ENCODE measurements at regions not wholly inside any gene's neighbourhood (a gene's known extent, or its start where the extent isn't known, plus 50 kb on each side); places are given as distances from the start of the nearest gene placed in this dataset.
A peak's percentile ranks its signal among the peaks of the same experiment; 100 is the strongest.

GRCh38 chr2:189273734-189274133 is 94.2 kb upstream of the COL5A2 start:
- ATAC-seq (ENCODE audit: low read depth) (no peak), DNase-seq (no peak)
- intact Hi-C loops (cut with micrococcal nuclease), result no loop called here
- peak overlapping the region; percentile 20; the same call in 1 of the 2 replicates for H3K18ac ChIP-seq (ENCODE audit: low read depth, low read length)
- H2AK5ac ChIP-seq (ENCODE audit: low read depth, low read length), result no peak overlapping the region
- H2AFZ ChIP-seq (replicated peaks; ENCODE audit: low read length, poor library complexity), result no peak overlapping the region
- H4K91ac ChIP-seq (ENCODE audit: insufficient read depth, low read depth, low read length), result no peak overlapping the region
- H2BK120ac ChIP-seq (ENCODE audit: low read depth, low read length), result no peak overlapping the region; the same call in 1 of the 2 replicates
- peak overlapping the region; percentile 99 for H2BK5ac ChIP-seq (ENCODE audit: low read depth, low read length, poor library complexity, severe bottlenecking)
- H3K9ac ChIP-seq (ENCODE audit: low read depth, low read length), result no peak overlapping the region
- H2BK15ac ChIP-seq (ENCODE audit: low read depth, low read length), result no peak overlapping the region
- 0 out of 4 replicates have a peak, but pooled peaks cover 0 to 2% of the 10 kb centered on the region in 2 experiments for H3K79me1 ChIP-seq (ENCODE audit: low read depth in 1 of 2, low read length in 2 of 2)
- H3K36me3 ChIP-seq (ENCODE audit: control insufficient read depth, insufficient read depth, low read length), result no peaks in the 10 kb centered on the region
- in situ Hi-C loops (cut with MboI; ENCODE audit: low sequenced_read_pairs), result no loop called here
- H4K8ac ChIP-seq (ENCODE audit: low read depth in 2 of 2, low read length in 2 of 2), result no peak overlapping the region; a peak in 2 of 4 replicates
- H3K4me1 ChIP-seq (ENCODE audit: control insufficient read depth, insufficient read depth, low read length), result peaks cover 2% of the 10 kb centered on the region
- H3K23ac ChIP-seq (ENCODE audit: low read depth, low read length), result 0 out of 2 replicates have a peak overlapping the region, but pooled peaks have one; percentile 7
- no TSS peak for BruUV-seq (replicated peaks)
- dilution Hi-C loops (cut with HindIII; ENCODE audit: low sequenced_read_pairs, unreplicated experiment), result no loop called here
- no peak overlapping the region for H3K4me2 ChIP-seq (ENCODE audit: low read depth, low read length)
- H4K20me1 ChIP-seq (ENCODE audit: insufficient read depth, low read length), result no peaks in the 10 kb centered on the region
- H3K9me3 ChIP-seq (ENCODE audit: control insufficient read depth, insufficient read depth, low read length), result no peaks in the 10 kb centered on the region
- H3K27ac ChIP-seq (ENCODE audit: insufficient read depth, low read length), result no peak overlapping the region
- peaks cover 3% of the 10 kb centered on the region for H3K9me1 ChIP-seq (ENCODE audit: insufficient read depth, low read length)
- no peaks in the 10 kb centered on the region for H3K27me3 ChIP-seq (ENCODE audit: control insufficient read depth, insufficient read depth, low read length)
- no peak overlapping the region for H2AK9ac ChIP-seq (replicated peaks; ENCODE audit: low read depth, low read length, poor library complexity)
- no peak overlapping the region; the same call in 1 of the 2 replicates for H3K14ac ChIP-seq (replicated peaks; ENCODE audit: low read depth, low read length)
- POLR2A ChIA-PET (ENCODE audit: unreplicated experiment), result interaction anchor here (0.6 kb wide), 1 partner anchor 93 kb away, joined by 6 read pairs; no protein-coding TSS in a partner anchor
- no peak overlapping the region for H3K56ac ChIP-seq (ENCODE audit: extremely low read depth, insufficient read depth, low read length)
- no peak overlapping the region for H3K4me3 ChIP-seq (ENCODE audit: insufficient read depth, low read depth, low read length)
- no peak overlapping the region for H3K4ac ChIP-seq (ENCODE audit: low read depth, low read length)
- no peak overlapping the region for H4K5ac ChIP-seq (ENCODE audit: low read depth, low read length)
- no CpG with 5 or more reads among the region's 2 CpGs for WGBS, 2 experiments (ENCODE audit: extremely low coverage in 2 of 2, insufficient read length in 1 of 2)
- TF ChIP-seq CEBPB (IDR thresholded peaks at IDR 0.05; ENCODE audit: low read depth, low read length), result peak; percentile 75
- no peak for TF ChIP-seq MAZ (IDR thresholded peaks at IDR 0.05; ENCODE audit: borderline replicate concordance, low read depth, low read length)
- peak overlapping the region; percentile 51; the same call in 1 of the 2 replicates for H2BK20ac ChIP-seq (ENCODE audit: low read depth, low read length)
- CTCF ChIA-PET, result interaction anchor here (1.0 kb wide), 1 partner anchor 95 kb away, joined by 3 read pairs; no protein-coding TSS in a partner anchor

Measured in IMR-90 (cell line).